ENCODE measurements at regions not wholly inside any gene's neighbourhood (a gene's known extent, or its start where the extent isn't known, plus 50 kb on each side); places are given as distances from the start of the nearest gene placed in this dataset.

GRCh38 chr2:45218297-45218696, 209.0 kb upstream of the SIX2 start:
- Histone ChIP-seq H3K9me3 (ENCODE audit: insufficient read depth, low read depth, low read length) (no peaks in the 10 kb centered on the region), H3K4me3 (ENCODE audit: low read length) (no peak overlapping the region), H3K27me3 (ENCODE audit: insufficient read depth, low read length) (no peaks in the 10 kb centered on the region), H3K36me3 (ENCODE audit: insufficient read depth, low read depth, low read length) (no peaks in the 10 kb centered on the region), H3K27ac (ENCODE audit: low read length) (no peak overlapping the region), H3K4me1 (ENCODE audit: insufficient read depth, low read length) (no peaks in the 10 kb centered on the region), H3K9ac (ENCODE audit: low read depth, low read length) (no peak overlapping the region)

DNA sequence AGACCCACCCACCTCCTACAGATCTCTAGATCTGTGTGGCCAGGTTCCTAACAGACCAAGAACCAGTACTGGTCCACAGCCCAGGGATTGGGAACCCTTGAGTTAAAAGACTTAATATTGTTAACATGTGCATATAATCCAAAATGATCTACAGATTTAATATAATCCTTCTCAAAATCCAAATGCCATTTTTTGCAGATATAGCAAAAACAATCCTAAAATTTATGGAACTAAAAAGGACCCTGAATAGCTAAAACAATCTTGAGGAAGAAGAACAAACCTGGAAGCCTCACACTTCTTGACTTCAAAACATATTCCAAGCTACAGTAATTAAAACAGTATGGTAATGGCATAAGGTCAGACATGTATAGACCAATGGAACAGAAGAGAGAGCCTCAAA, 206.9 kb upstream of the SIX2 start:
- Histone ChIP-seq H3K4me3 (ENCODE audit: low read length) (no peak overlapping the region), H3K4me1 (ENCODE audit: insufficient read depth, low read length) (no peaks in the 10 kb centered on the region), H3K9ac (ENCODE audit: low read depth, low read length) (no peak overlapping the region), H3K27me3 (ENCODE audit: insufficient read depth, low read length) (no peaks in the 10 kb centered on the region), H3K27ac (ENCODE audit: low read length) (no peak overlapping the region), H3K9me3 (ENCODE audit: insufficient read depth, low read depth, low read length) (no peaks in the 10 kb centered on the region), H3K36me3 (ENCODE audit: insufficient read depth, low read depth, low read length) (no peaks in the 10 kb centered on the region)

- Histone ChIP-seq H3K27me3 (ENCODE audit: insufficient read depth, low read length) (no peaks in the 10 kb centered on the region), H3K4me1 (ENCODE audit: insufficient read depth, low read length) (no peaks in the 10 kb centered on the region), H3K36me3 (ENCODE audit: insufficient read depth, low read depth, low read length) (no peaks in the 10 kb centered on the region), H3K27ac (ENCODE audit: low read length) (no peak overlapping the region), H3K4me3 (ENCODE audit: low read length) (no peak overlapping the region), H3K9me3 (ENCODE audit: insufficient read depth, low read depth, low read length) (no peaks in the 10 kb centered on the region), H3K9ac (ENCODE audit: low read depth, low read length) (no peak overlapping the region)
Measured at GRCh38 chr2:45214550-45214949, 205.3 kb upstream of the SIX2 start.

DNA sequence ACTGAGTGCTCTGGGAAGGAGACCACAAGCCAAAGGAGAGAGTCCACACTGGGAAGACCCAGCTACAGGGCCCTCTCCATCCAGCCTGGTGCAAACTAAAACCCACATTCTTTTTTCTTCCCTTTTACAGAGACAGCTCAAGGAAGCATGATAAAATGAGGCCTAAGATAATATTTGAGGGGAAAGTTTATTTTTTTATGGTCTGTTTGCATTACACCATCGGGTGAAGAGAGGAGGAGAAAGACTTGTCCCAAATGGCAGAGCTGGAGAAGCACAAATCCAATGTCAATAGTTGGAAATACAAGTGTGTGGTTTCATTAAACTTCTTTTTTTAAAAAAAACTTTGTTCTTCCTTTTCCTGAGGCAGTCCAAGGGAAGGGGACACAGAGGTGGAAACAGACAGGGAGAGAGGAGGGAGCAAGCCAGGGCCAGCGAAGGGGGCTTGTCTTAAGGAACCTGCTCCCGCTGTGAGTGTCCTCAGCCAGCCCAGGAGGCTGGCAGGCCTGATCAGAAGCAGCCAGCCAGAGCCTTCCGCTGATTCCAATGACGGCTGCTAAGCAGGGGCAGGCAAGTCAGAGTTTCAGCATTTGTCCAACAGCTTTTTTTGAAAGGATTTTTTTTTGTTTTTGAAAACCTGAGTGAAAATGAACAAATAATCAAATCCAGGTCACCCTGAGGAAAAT, 203.8 kb upstream of the SIX2 start:
- H3K36me3 ChIP-seq (ENCODE audit: insufficient read depth, low read depth, low read length): no peaks in the 10 kb centered on the region
- no peaks in the 10 kb centered on the region for H3K9me3 ChIP-seq (ENCODE audit: insufficient read depth, low read depth, low read length)
- H3K9ac ChIP-seq (ENCODE audit: low read depth, low read length): no peak overlapping the region
- no peak overlapping the region for H3K27ac ChIP-seq (ENCODE audit: low read length)
- no peak overlapping the region for H3K4me3 ChIP-seq (ENCODE audit: low read length)
- H3K27me3 ChIP-seq (ENCODE audit: insufficient read depth, low read length): no peaks in the 10 kb centered on the region
- no peaks in the 10 kb centered on the region for H3K4me1 ChIP-seq (ENCODE audit: insufficient read depth, low read length)

DNA sequence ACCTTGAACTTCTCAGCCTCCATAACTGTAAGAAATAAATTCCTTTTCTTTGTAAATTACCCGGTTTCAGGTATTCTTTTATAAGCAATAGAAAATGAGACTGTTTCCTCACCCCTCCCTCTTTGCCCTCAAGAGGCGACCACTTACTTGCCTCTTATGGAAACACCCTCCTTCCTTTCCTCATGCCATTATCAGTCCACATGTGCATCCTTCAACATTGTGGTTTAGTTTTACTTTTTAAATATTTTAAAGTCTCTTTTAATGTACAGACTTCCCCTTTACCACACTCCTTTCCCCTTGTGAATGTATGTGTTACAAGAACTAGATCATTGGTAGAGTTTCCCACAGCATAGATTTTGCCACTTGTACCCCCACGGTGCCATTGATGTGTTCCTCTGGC, 202.4 kb upstream of the SIX2 start:
- no peaks in the 10 kb centered on the region for H3K36me3 ChIP-seq (ENCODE audit: insufficient read depth, low read depth, low read length)
- no peaks in the 10 kb centered on the region for H3K27me3 ChIP-seq (ENCODE audit: insufficient read depth, low read length)
- no peak overlapping the region for H3K4me3 ChIP-seq (ENCODE audit: low read length)
- H3K9me3 ChIP-seq (ENCODE audit: insufficient read depth, low read depth, low read length): no peaks in the 10 kb centered on the region
- H3K4me1 ChIP-seq (ENCODE audit: insufficient read depth, low read length): no peaks in the 10 kb centered on the region
- no peak overlapping the region for H3K27ac ChIP-seq (ENCODE audit: low read length)
- no peak overlapping the region for H3K9ac ChIP-seq (ENCODE audit: low read depth, low read length)

GRCh38 chr2:45210462-45211195, 201.4 kb upstream of the SIX2 start:
- no peaks in the 10 kb centered on the region for H3K36me3 ChIP-seq (ENCODE audit: insufficient read depth, low read depth, low read length)
- no peaks in the 10 kb centered on the region for H3K9me3 ChIP-seq (ENCODE audit: insufficient read depth, low read depth, low read length)
- H3K9ac ChIP-seq (ENCODE audit: low read depth, low read length): no peak overlapping the region
- H3K4me3 ChIP-seq (ENCODE audit: low read length): no peak overlapping the region
- H3K27ac ChIP-seq (ENCODE audit: low read length): no peak overlapping the region
- H3K4me1 ChIP-seq (ENCODE audit: insufficient read depth, low read length): no peaks in the 10 kb centered on the region
- H3K27me3 ChIP-seq (ENCODE audit: insufficient read depth, low read length): no peaks in the 10 kb centered on the region

DNA sequence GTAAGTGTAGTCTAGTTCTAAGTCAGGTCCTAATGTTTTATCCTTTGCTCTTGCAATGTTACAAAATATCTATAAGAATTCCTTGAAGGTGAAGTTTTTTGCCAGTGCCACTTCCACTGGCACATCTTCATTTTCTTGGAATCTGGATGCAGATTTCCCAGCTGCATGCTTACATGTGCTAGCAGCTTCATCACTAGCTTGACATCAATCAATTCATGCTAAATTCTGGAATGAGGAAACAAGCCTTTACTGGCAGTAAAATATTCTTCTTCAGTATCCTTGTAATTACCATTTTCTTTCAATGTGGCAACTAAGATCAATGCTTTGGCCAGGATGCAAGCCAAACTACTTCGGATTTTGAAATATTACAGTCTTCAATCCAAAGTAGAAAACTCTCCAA, 200.6 kb upstream of the SIX2 start:
- H3K4me1 ChIP-seq (ENCODE audit: insufficient read depth, low read length): no peaks in the 10 kb centered on the region
- H3K36me3 ChIP-seq (ENCODE audit: insufficient read depth, low read depth, low read length): no peaks in the 10 kb centered on the region
- no peaks in the 10 kb centered on the region for H3K9me3 ChIP-seq (ENCODE audit: insufficient read depth, low read depth, low read length)
- H3K27me3 ChIP-seq (ENCODE audit: insufficient read depth, low read length): no peaks in the 10 kb centered on the region
- no peak overlapping the region for H3K27ac ChIP-seq (ENCODE audit: low read length)
- no peak overlapping the region for H3K9ac ChIP-seq (ENCODE audit: low read depth, low read length)
- H3K4me3 ChIP-seq (ENCODE audit: low read length): no peak overlapping the region

DNA sequence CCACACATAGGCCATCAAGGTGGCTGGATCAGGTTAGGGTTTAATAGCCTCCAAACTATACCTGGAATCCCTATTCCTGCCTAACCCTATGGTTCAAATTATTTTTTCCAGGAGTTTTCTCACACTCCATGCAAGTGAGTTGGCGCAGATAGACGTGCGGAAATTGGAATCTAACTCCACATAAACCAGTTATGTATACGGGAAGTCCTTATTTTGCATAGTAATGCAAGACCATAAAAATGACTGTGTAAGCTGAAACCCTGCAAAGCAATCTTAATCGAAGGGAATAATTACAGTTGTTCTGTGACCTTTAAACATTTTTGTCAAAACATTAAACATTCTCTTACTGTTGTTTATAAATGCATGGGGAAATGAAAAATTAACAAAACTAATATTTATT, 200.1 kb upstream of the SIX2 start:
- H3K36me3 ChIP-seq (ENCODE audit: insufficient read depth, low read depth, low read length): no peaks in the 10 kb centered on the region
- H3K27me3 ChIP-seq (ENCODE audit: insufficient read depth, low read length): no peaks in the 10 kb centered on the region
- no peak overlapping the region for H3K27ac ChIP-seq (ENCODE audit: low read length)
- H3K9me3 ChIP-seq (ENCODE audit: insufficient read depth, low read depth, low read length): no peaks in the 10 kb centered on the region
- H3K4me1 ChIP-seq (ENCODE audit: insufficient read depth, low read length): no peaks in the 10 kb centered on the region
- H3K4me3 ChIP-seq (ENCODE audit: low read length): no peak overlapping the region
- no peak overlapping the region for H3K9ac ChIP-seq (ENCODE audit: low read depth, low read length)

DNA sequence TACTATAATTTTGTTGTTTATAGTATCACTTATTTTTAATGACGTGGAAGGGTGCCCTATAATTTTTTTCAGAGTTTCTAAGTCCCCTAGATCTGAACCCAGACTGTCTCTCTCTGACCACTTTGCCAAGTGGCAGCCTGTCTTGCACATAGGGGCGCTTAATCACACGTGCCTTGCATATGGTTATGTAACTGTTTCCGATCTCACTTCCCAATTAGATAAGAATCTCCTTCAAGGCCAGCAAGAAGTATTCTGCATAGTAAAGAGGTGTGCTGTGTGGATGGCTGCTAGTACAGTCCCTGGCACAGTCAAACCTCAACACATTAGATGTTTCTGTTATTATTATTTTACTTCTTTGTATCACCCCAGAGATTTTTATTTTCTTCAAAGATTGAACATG, 197.8 kb upstream of the SIX2 start:
- H3K27ac ChIP-seq (ENCODE audit: low read length): no peak overlapping the region

GRCh38 chr2:45205985-45206384, 196.7 kb upstream of the SIX2 start:
- Histone ChIP-seq H3K9me3 (ENCODE audit: insufficient read depth, low read depth, low read length) (no peaks in the 10 kb centered on the region), H3K4me3 (ENCODE audit: low read length) (no peak overlapping the region), H3K27ac (ENCODE audit: low read length) (no peak overlapping the region), H3K27me3 (ENCODE audit: insufficient read depth, low read length) (no peaks in the 10 kb centered on the region), H3K9ac (ENCODE audit: low read depth, low read length) (no peak overlapping the region), H3K4me1 (ENCODE audit: insufficient read depth, low read length) (no peaks in the 10 kb centered on the region), H3K36me3 (ENCODE audit: insufficient read depth, low read depth, low read length) (no peaks in the 10 kb centered on the region)

More for the DNA sequence above, 197.8 kb upstream of the SIX2 start:
- no peak overlapping the region for H3K4me3 ChIP-seq (ENCODE audit: low read length)
- H3K27me3 ChIP-seq (ENCODE audit: insufficient read depth, low read length): no peaks in the 10 kb centered on the region
- H3K9me3 ChIP-seq (ENCODE audit: insufficient read depth, low read depth, low read length): no peaks in the 10 kb centered on the region
- H3K9ac ChIP-seq (ENCODE audit: low read depth, low read length): no peak overlapping the region
- H3K4me1 ChIP-seq (ENCODE audit: insufficient read depth, low read length): no peaks in the 10 kb centered on the region
- H3K36me3 ChIP-seq (ENCODE audit: insufficient read depth, low read depth, low read length): no peaks in the 10 kb centered on the region

- H3K4me3 ChIP-seq (ENCODE audit: low read length): no peak overlapping the region
- H3K36me3 ChIP-seq (ENCODE audit: insufficient read depth, low read depth, low read length): no peaks in the 10 kb centered on the region
- H3K27ac ChIP-seq (ENCODE audit: low read length): no peak overlapping the region
- no peaks in the 10 kb centered on the region for H3K9me3 ChIP-seq (ENCODE audit: insufficient read depth, low read depth, low read length)
- H3K4me1 ChIP-seq (ENCODE audit: insufficient read depth, low read length): no peaks in the 10 kb centered on the region
- no peaks in the 10 kb centered on the region for H3K27me3 ChIP-seq (ENCODE audit: insufficient read depth, low read length)
- no peak overlapping the region for H3K9ac ChIP-seq (ENCODE audit: low read depth, low read length)
Measured at GRCh38 chr2:45205480-45205879, 196.2 kb upstream of the SIX2 start.

DNA sequence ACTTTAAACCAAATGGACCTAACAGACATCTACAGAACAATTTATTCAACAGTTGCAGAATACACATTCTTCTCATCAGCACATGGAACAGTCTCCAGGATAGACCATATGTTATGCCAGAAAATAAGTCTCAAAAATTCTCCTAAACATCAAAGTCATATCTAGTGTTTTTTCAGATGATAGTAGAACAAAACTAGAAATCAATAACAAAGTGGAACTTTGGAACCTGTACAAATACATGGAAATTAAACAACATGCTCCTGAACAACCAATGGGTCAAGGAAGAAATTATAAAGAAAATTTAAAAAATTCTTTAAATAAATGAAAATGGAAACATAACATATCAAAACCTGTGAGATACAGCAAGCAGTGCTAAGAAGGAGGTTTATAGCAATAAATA, 194.1 kb upstream of the SIX2 start:
- Histone ChIP-seq H3K4me1 (ENCODE audit: insufficient read depth, low read length) (no peaks in the 10 kb centered on the region), H3K27me3 (ENCODE audit: insufficient read depth, low read length) (no peaks in the 10 kb centered on the region), H3K27ac (ENCODE audit: low read length) (no peak overlapping the region), H3K36me3 (ENCODE audit: insufficient read depth, low read depth, low read length) (no peaks in the 10 kb centered on the region), H3K9me3 (ENCODE audit: insufficient read depth, low read depth, low read length) (no peaks in the 10 kb centered on the region), H3K4me3 (ENCODE audit: low read length) (no peak overlapping the region), H3K9ac (ENCODE audit: low read depth, low read length) (no peak overlapping the region)

Data from iPS-20b (cell line).